NT2/D1 (cell line): ENCODE measurements at regions not wholly inside any gene's neighbourhood (a gene's known extent, or its start where the extent isn't known, plus 50 kb on each side); places are given as distances from the start of the nearest gene placed in this dataset.

Source experiments
- SUZ12 ChIP-seq: IDR thresholded peaks from 2 replicates; pipeline ENCODE4 v1.6.1; 2011; ENCODE audit not compliant: insufficient read length, insufficient read depth; ENCODE audit errors: extremely low read depth
- YY1 ChIP-seq: IDR thresholded peaks from 2 replicates; pipeline ENCODE4 v1.6.1; 2011; ENCODE audit not compliant: insufficient read length, insufficient read depth

- no peak for TF ChIP-seq YY1
- TF ChIP-seq SUZ12, result no peak
Measured at GRCh38 chr2:56519806-56520205, 336.0 kb downstream of the CCDC85A start.
